ENCODE measurements at regions not wholly inside any gene's neighbourhood (a gene's known extent, or its start where the extent isn't known, plus 50 kb on each side); places are given as distances from the start of the nearest gene placed in this dataset.

DNA sequence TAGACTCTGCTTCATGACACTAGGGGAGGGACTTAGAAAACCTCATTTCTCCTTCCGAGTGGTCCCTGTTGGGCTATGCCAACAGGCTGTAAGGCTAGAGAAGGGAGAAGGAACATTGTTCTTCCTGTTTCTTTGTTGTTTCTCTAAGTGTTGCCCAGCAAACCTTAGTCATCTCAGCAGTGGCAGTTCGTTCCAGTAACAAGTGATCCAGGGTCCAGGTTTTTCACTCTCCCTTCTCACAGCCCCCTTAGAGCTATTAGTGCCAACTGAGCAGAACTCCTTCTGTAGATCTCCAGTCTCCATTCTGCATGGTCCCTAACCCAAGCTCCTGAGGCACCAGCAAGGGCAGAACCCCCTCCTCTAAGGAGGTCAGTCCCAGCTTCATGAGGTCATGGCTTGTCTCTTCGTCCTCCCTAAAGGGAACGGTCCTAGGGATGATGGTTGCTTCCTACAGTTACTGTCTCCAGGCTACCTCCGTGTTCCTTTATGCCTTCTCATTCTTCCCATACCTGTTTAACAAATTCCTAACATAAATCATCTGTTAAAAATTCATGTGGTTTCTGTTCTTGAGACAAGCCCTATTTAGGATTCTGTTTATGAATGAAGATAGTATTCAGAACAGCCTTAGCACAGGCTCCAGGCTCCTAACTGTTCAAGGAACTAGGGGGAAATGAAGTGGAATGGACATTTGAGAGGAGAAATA lies 168.6 kb upstream of the UBASH3B start:
- TF ChIP-seq, protein P1, sequence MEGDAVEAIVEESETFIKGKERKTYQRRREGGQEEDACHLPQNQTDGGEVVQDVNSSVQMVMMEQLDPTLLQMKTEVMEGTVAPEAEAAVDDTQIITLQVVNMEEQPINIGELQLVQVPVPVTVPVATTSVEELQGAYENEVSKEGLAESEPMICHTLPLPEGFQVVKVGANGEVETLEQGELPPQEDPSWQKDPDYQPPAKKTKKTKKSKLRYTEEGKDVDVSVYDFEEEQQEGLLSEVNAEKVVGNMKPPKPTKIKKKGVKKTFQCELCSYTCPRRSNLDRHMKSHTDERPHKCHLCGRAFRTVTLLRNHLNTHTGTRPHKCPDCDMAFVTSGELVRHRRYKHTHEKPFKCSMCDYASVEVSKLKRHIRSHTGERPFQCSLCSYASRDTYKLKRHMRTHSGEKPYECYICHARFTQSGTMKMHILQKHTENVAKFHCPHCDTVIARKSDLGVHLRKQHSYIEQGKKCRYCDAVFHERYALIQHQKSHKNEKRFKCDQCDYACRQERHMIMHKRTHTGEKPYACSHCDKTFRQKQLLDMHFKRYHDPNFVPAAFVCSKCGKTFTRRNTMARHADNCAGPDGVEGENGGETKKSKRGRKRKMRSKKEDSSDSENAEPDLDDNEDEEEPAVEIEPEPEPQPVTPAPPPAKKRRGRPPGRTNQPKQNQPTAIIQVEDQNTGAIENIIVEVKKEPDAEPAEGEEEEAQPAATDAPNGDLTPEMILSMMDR (IDR thresholded peaks at IDR 0.05) = no peak
- no peak for TF ChIP-seq POLR2A (IDR thresholded peaks at IDR 0.05)

All from body of pancreas (tissue), 4 donors.